NCI-H748 treated with DMSO at 0.1 percent for 48 hours (cell line): ENCODE measurements at regions not wholly inside any gene's neighbourhood (a gene's known extent, or its start where the extent isn't known, plus 50 kb on each side); places are given as distances from the start of the nearest gene placed in this dataset.
A peak's percentile ranks its signal among the peaks of the same experiment; 100 is the strongest.

ENCODE experiments used
- DNase-seq: peaks from one replicate; lab custom pipeline; 2025; lab: John Stamatoyannopoulos, UW

DNA sequence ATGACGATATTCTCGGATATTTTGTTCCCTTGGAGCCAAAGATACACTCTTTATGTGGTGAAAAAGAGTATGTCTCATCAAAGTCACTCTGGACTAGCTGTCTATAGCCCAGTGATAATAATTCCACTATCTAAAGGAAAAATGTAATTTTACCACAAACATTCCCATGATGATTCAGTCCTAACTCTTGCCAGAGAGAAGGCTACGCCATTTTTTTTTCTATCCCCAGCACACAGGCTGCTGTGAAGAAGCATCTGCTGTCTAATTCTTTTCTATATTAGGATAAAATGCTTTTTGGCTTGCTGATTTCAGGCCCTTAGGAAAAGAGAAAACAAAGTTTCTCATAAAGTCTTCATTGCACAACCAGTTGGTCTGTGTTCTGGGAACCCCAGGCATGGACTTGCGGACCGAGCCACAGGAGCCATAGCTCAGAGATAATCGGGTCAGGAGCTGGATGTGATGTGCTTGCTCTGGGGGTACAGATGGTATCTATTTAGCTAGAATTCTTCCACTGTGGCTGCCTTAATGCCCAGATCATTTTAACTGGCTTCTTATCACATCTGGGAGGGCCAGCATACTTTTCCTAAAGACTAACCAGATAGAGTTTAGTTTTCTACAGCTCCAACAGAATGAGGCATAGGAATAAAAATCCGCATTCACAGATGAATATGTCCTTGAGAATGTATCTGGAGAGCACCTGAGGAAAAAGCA, 683.7 kb upstream of the ID4 start:
- DNase-seq, result no peak

- DNase-seq, result no peak
Observed at GRCh38 chr6:19153981-19154295, 683.2 kb upstream of the ID4 start.

- no peak for DNase-seq
Observed at GRCh38 chr6:19156443-19156842, 680.7 kb upstream of the ID4 start.

GRCh38 chr6:19157486-19157885, 679.7 kb upstream of the ID4 start:
- no peak for DNase-seq

DNA sequence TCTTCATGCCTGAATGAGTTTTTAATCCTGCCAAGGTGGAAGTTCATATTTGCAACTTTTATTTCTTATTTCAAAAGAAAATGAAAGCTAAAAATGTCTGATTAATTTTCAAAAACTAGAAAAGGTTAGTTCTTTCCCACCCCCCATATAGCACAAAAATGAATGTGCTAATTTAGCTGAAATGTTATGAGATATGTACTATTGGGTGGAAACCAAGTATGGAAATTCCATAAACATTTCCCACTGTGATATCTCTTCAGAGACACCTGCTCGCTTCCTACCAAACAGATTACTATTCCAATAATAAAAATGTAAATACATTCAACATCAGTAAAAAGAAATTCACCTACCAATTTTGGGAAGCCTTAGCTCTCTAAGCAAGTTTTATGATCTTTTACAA, 678.6 kb upstream of the ID4 start:
- no peak for DNase-seq

- no peak for DNase-seq
Observed at GRCh38 chr6:19159089-19159488, 678.1 kb upstream of the ID4 start.

GRCh38 chr6:19159561-19159960, 677.6 kb upstream of the ID4 start:
- no peak for DNase-seq

GRCh38 chr6:19160081-19160730, 677.0 kb upstream of the ID4 start:
- DNase-seq, result no peak

DNA sequence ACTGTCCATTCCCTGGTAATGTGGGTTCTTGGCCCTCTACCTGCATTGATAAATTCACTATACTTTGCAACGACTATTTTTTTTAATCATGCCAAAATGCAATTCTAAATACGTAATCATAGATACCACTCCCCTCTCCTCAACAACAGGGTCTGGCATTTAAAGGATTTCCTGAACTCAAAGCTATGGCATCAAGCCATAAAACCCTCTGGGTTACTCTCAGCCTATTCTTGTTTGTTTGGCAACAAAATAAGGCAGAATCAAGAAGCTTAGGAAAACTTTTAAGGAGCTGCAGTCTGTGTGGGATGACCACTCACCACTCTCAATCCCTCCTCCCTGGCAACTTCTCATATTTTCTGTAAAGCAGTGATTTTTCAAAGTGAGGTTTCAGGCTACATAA, 669.9 kb upstream of the ID4 start:
- no peak for DNase-seq

DNA sequence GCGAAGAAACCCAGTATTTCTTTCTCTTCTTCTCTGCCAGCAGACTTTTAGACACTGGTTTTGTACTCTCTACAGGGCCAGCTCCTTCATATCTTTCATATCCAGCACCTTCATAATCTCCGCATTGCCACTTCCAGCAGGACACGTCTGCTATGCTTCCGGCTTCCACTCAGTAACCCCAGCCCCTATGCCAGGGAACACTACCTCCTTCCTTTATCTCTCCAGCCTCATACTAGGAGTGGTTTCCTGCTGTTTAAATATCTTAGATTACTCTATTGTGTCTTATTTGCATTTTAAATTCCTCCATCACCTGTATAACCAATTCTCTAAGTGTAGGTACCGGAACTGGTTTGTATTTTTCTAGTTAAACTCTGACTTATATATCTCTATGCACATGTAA, 667.8 kb upstream of the ID4 start:
- DNase-seq, result no peak

- no peak for DNase-seq
Observed at GRCh38 chr6:19175023-19175422, 662.1 kb upstream of the ID4 start.

DNA sequence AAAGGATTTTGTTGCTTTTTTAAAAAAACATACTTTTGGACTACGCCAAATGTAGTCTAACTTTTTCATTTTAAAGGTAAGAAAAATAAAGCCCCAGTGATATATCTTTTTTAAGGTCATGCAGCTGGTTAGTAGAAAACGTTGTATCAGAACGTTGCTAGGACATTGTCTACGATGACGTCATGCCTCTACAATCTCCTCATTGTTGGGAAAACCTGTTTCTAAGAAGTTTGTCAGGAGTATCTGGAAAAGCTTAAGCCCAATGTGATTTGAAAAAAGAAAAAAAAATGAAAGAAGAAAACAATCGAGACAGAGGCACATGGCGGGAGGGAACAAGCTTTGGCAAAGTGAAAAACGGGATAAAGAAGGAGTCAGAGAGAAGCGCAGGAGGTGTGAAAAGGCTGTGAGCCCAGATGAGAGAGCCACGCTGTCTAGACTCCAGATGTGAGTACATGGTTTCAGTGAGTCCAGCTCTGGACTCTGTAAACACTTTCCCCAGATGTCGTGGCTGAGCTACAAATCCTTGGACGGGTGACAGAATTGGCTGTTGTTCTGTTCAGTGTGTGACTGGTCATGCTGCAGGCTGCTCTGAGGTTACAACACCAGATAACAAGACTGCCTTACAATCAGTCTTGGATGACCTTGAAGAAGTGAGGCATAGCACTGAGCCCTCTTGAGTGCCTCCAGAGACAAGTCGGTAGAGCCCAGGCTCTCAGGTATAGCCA, 656.7 kb upstream of the ID4 start:
- no peak for DNase-seq

- DNase-seq, result no peak
Observed at GRCh38 chr6:19181211-19181610, 656.0 kb upstream of the ID4 start.

DNA sequence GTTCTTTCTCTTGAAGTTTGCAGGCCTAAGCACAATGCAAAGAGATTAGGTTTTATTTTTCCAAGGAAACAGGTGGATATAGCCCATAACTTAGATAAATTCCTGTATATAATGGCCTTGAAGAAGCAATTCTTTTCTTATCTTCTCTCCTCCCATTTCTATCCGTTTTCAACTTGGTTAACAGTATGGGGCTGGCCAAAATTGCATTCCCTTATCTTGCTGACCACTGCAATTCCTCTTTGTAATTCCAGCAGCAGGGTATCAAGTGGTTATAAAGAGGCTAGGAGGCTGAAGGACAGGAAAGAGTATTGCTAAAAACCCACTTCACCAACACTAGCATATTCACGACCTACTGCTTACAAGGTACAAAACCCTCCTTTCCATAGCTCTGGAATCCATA, 643.5 kb upstream of the ID4 start:
- no peak for DNase-seq

- DNase-seq, result peak; percentile 6
Observed at GRCh38 chr6:19204445-19204844, 632.7 kb upstream of the ID4 start.

GRCh38 chr6:19205076-19205475, 632.1 kb upstream of the ID4 start:
- DNase-seq, result no peak

DNA sequence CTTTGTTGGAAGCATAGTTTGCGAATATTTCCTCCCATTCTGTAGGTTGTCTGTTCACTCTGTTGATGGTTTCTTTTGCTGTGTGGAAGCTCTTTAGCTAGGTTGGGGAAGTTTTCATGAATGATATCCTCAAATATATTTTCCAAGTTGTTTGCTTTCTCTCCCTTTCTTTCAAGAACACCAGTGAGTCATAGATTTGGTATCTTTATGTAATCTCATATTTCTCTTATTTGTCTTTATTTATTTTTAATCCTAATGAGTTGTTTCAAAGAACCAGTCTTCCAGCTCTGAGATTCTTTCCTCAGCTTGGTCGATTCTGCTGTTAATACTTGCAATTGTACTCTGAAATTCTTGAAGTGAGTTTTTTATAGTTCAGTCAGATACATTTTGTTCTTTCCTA, 628.0 kb upstream of the ID4 start:
- no peak for DNase-seq

DNA sequence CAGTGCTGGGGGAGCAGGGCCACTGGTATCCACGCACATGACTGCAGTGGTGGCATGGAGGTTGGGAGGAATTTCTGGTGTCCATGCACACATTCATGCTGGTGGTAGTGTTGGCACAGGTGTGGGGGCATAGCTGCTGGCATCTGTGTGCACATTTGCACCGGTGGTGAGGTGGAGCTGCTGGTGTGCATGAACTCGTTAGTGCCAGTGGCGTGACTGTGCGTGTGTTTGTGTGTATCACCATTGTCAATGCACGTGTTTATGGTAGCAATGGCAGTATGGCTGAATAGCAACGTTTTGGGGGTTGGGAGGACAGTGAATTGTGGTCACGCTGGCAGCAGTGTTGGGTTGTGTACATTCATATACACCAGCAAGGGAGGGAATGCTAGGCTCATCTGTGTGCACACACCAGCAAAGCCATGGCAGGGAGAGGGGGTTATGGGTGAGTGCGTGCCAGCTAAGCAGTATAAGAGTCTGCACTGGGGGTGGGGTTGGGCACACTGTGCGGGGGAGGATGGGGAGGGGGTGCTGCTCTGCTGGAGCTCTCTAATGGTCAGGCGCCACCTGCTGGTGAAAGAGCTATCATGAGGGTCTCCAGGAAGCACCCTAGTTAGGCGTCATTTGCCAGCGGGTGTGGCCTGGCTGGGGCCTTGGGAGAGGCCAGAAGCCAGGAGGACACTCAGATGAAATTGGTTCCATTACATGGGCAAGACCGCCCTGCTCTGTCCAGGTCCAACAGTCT, 626.1 kb upstream of the ID4 start:
- no peak for DNase-seq

DNA sequence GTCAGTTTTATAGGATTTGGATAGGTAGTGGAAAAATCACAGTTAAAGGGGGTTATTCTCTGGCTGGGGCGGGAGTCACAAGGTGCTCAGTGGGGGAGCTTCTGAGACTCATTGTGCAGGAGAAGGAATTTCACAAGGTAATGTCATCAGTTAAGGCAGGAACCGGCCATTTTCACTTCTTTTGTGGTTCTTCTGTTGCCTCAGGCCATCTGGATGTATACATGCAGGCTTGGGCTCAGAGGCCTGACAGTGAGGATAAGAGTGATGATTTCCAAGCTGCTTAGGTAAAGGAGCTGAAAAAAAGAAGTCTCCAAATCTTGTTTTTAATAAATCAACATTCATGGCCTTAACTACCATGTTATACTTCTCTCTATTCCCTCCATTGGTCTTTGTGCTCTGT, 622.9 kb upstream of the ID4 start:
- DNase-seq, result no peak

- DNase-seq, result no peak
Observed at GRCh38 chr6:19219931-19220330, 617.2 kb upstream of the ID4 start.

DNA sequence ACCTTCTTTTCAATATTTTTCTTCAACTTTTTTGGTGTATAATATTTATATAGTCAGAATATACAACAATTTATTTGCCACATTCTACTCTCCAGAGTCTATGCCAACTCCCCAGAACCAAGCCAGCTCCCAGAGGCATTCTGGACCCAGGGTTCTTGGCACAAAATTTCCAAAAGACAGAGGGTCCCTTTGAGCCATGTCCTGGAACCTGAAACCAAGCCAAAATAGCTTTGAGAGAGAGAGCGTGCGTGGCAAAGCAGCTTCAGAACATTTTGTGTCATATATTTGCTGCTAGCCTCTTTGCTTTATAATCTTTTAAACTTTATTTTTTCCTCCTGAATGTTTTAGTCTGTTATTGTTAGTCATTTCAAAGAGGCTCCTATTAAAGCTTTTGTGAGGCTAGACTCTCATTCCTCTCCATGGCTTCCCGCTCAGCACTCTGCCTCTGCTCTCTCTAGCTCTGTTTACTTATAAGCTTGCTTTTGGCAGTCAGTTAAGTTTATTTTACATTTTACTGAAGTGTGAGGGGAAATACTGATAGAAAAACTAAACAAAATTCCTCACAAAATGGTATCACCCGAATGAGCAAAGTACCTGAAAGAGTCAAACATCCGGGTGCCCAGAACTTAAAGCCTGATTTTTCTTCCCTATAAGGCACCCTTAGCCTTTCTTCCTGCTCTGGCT, 605.1 kb upstream of the ID4 start:
- DNase-seq, result no peak

GRCh38 chr6:19245656-19246055, 591.5 kb upstream of the ID4 start:
- no peak for DNase-seq
